HCT116 (cell line): ENCODE measurements at regions not wholly inside any gene's neighbourhood (a gene's known extent, or its start where the extent isn't known, plus 50 kb on each side); places are given as distances from the start of the nearest gene placed in this dataset.

Experiments
- ATAC-seq: fragments of 200-7000 bp; cut with Tn5 transposase; 2 replicates; pipeline ENCODE4 v1.9.1; 2020; ENCODE audit warnings: mild to moderate bottlenecking, moderate library complexity
- BruUV-seq: library from RNA; stranded (reverse); fragments of 400-500 nt; replicated peaks from 2 replicates; lab custom pipeline; 2021; lab: Mats Ljungman, UMichigan
- CTCF ChIA-PET: fragments of 300-600 bp; sonication (Branson Sonifier 250); formaldehyde crosslinking; loops from one replicate; lab custom pipeline; 2021; ENCODE audit warnings: antibody characterized with exemption; lab: Charles Lee
- POLR2A ChIA-PET: fragments of 300-600, 350-600 bp; sonication (Branson Sonifier 250); formaldehyde crosslinking; loops from one replicate; lab custom pipeline; 2021; ENCODE audit warnings: antibody characterized with exemption; lab: Charles Lee
- RAD21 ChIA-PET, 2 experiments: fragments of 300-600 bp; sonication (Branson Sonifier 250); formaldehyde crosslinking; loops; one replicate each; lab custom pipeline; 2023; ENCODE audit warnings: low total read pairs in 2 of 2; ENCODE audit not compliant: uncharacterized antibody in 2 of 2, unreplicated experiment in 2 of 2, low non-redundant PET in 1 of 2; lab: Charles Lee
- DNase-seq: peaks from one replicate; pipeline ENCODE4 v3.0.0-alpha.2; 2010; ENCODE audit warnings: low read depth, low spot score
- H2AFZ ChIP-seq: fragments of 200-600 bp; shearing (Covaris generic), sonication (generic); 2 replicates; pipeline ENCODE4 v1.6.1; 2017; ENCODE audit warnings: low read depth, mixed run types, mixed read lengths, antibody characterized with exemption, low read length; ENCODE audit not compliant: poor library complexity, severe bottlenecking
- H3K27ac ChIP-seq: 2 replicates; pipeline ENCODE4 v1.5.1; 2012; ENCODE audit warnings: low read depth, low read length
- H3K27me3 ChIP-seq: fragments of 200-600 bp; sonication (generic); 2 replicates; pipeline ENCODE4 v1.6.1; 2016; ENCODE audit warnings: mixed run types, low read length, mixed read lengths; ENCODE audit not compliant: insufficient read depth
- H3K36me3 ChIP-seq, 2 experiments: fragments of 200-500 bp in 1 of 2; fragments of 200-600 bp in 1 of 2; sonication (Bioruptor generic) in 1 of 2; sonication (generic) in 1 of 2; 2 replicates each; pipeline versions ENCODE4 v1.5.1 to v1.6.1; 2014 to 2016; ENCODE audit warnings: low read length in 2 of 2, inconsistent platforms in 1 of 2, mixed read lengths in 1 of 2, mixed run types in 1 of 2; ENCODE audit not compliant: insufficient read depth in 2 of 2, control insufficient read depth in 1 of 2
- H3K4me1 ChIP-seq, 2 experiments: fragments of 200-600 bp in 1 of 2; sonication (generic) in 1 of 2; 2 replicates each; pipeline versions ENCODE4 v1.5.1 to v1.6.1; 2012 to 2017; ENCODE audit warnings: low read length in 2 of 2, inconsistent platforms in 1 of 2, mild to moderate bottlenecking in 1 of 2, mixed read lengths in 1 of 2, mixed run types in 1 of 2, moderate library complexity in 1 of 2; ENCODE audit not compliant: insufficient read depth in 2 of 2, control insufficient read depth in 1 of 2
- H3K4me2 ChIP-seq: fragments of 200-600 bp; sonication (generic); 2 replicates; pipeline ENCODE4 v1.6.1; 2017; ENCODE audit warnings: mixed run types, low read length, mixed read lengths
- H3K4me3 ChIP-seq, 2 experiments: fragments of 200-600 bp in 1 of 2; sonication (generic) in 1 of 2; replicated peaks in 1 of 2; 2 replicates each; pipeline ENCODE4 v1.5.1; 2011 to 2016; ENCODE audit warnings: low read length in 2 of 2, control low read depth in 1 of 2, low read depth in 1 of 2, mild to moderate bottlenecking in 1 of 2, mixed read lengths in 1 of 2, mixed run types in 1 of 2
- H3K79me2 ChIP-seq: fragments of 200-600 bp; sonication (generic); 2 replicates; pipeline ENCODE4 v1.6.1; 2017; ENCODE audit warnings: mild to moderate bottlenecking, mixed run types, low read length, moderate library complexity, mixed read lengths; ENCODE audit not compliant: insufficient read depth
- H3K9ac ChIP-seq: fragments of 200-600 bp; sonication (generic); 2 replicates; pipeline ENCODE4 v1.6.1; 2016; ENCODE audit warnings: low read length, mixed read lengths
- H3K9me2 ChIP-seq: fragments of 200-600 bp; sonication (generic), shearing (Covaris generic); 2 replicates; pipeline ENCODE4 v1.6.1; 2017; ENCODE audit warnings: mixed run types, mild to moderate bottlenecking, moderate library complexity; ENCODE audit not compliant: insufficient read depth
- H3K9me3 ChIP-seq, 2 experiments: fragments of 200-500 bp in 1 of 2; fragments of 200-600 bp in 1 of 2; sonication (Bioruptor generic) in 1 of 2; sonication (generic) in 1 of 2; 2 replicates each; pipeline ENCODE4 v1.6.1; 2014 to 2017; ENCODE audit warnings: low read length in 2 of 2, mixed read lengths in 2 of 2, inconsistent platforms in 1 of 2, low read depth in 1 of 2, mild to moderate bottlenecking in 1 of 2, mixed run types in 1 of 2, moderate library complexity in 1 of 2; ENCODE audit not compliant: control insufficient read depth in 1 of 2, insufficient read depth in 1 of 2
- H4K20me1 ChIP-seq: fragments of 200-600 bp; sonication (generic), shearing (Covaris generic); 2 replicates; pipeline ENCODE4 v1.6.1; 2017; ENCODE audit warnings: mixed run types, mild to moderate bottlenecking, moderate library complexity; ENCODE audit not compliant: insufficient read depth
- CBX3 ChIP-seq: IDR thresholded peaks from 2 replicates; pipeline ENCODE4 v1.6.1; 2012; ENCODE audit warnings: low read depth
- CEBPB ChIP-seq: IDR thresholded peaks from 2 replicates; pipeline ENCODE4 v1.6.1; 2012; ENCODE audit warnings: low read depth
- ELF1 ChIP-seq: IDR thresholded peaks from 2 replicates; pipeline ENCODE4 v1.6.1; 2012; ENCODE audit warnings: low read depth, borderline replicate concordance
- EZH2 ChIP-seq: fragments of 200-600 bp; sonication (generic); IDR thresholded peaks from 2 replicates; pipeline ENCODE4 v1.6.1; 2017; ENCODE audit warnings: antibody characterized with exemption, mixed run types
- EZH2phosphoT487 ChIP-seq: fragments of 200-600 bp; IDR thresholded peaks from 2 replicates; pipeline ENCODE4 v1.6.1; 2018; ENCODE audit warnings: antibody characterized with exemption, borderline replicate concordance
- FOSL1 ChIP-seq: IDR thresholded peaks from 2 replicates; pipeline ENCODE4 v1.6.1; 2012; ENCODE audit warnings: low read depth
- JUND ChIP-seq: IDR thresholded peaks from 2 replicates; pipeline ENCODE4 v1.6.1; 2012
- POLR2A ChIP-seq: IDR thresholded peaks from 2 replicates; pipeline ENCODE4 v1.7.0; 2011; ENCODE audit warnings: borderline replicate concordance; ENCODE audit not compliant: insufficient read depth, insufficient read length; ENCODE audit errors: extremely low read depth
- POLR2AphosphoS5 ChIP-seq: IDR thresholded peaks from 2 replicates; pipeline ENCODE4 v1.6.1; 2011; ENCODE audit warnings: mild to moderate bottlenecking, low read depth, low read length, moderate library complexity
- RAD21 ChIP-seq: IDR thresholded peaks from 2 replicates; pipeline ENCODE4 v1.6.1; 2012; ENCODE audit warnings: low read depth, mild to moderate bottlenecking
- SIN3A ChIP-seq: IDR thresholded peaks from 2 replicates; pipeline ENCODE4 v1.6.1; 2012; ENCODE audit warnings: low read depth
- SP1 ChIP-seq: IDR thresholded peaks from 2 replicates; pipeline ENCODE4 v1.6.1; 2012; ENCODE audit warnings: low read depth
- SRF ChIP-seq: IDR thresholded peaks from 2 replicates; pipeline ENCODE4 v1.6.1; 2012; ENCODE audit warnings: low read depth
- YY1 ChIP-seq: IDR thresholded peaks from 2 replicates; pipeline ENCODE4 v1.6.1; 2011; ENCODE audit warnings: low read length, low read depth, moderate library complexity, mild to moderate bottlenecking; ENCODE audit not compliant: insufficient replicate concordance; ENCODE audit errors: extremely low read depth
- ZFX ChIP-seq: fragments of 450-650 bp; IDR thresholded peaks from 2 replicates; pipeline ENCODE4 v1.6.1; 2017
- ZNF274 ChIP-seq: fragments of 200-500 bp; sonication (Bioruptor generic); IDR thresholded peaks from 2 replicates; pipeline ENCODE4 v1.6.1; 2014; ENCODE audit warnings: mild to moderate bottlenecking, low read depth, low read length, inconsistent platforms
- intact Hi-C: fragments of 100-400 bp; cut with micrococcal nuclease; formaldehyde crosslinking; loops from 2 replicates; pipeline ENCODE4 v1.10.0; 2022
- TF ChIP-seq, protein P1 (sequence below): IDR thresholded peaks from 2 replicates; pipeline ENCODE4 v1.6.1; 2011; ENCODE audit warnings: mild to moderate bottlenecking, low read length, moderate library complexity; ENCODE audit not compliant: insufficient replicate concordance; ENCODE audit errors: extremely low read depth
- TF ChIP-seq, protein P2 (sequence below): IDR thresholded peaks from 2 replicates; pipeline ENCODE4 v1.6.1; 2012
- TF ChIP-seq, protein P3 (sequence below), 3 experiments: fragments of 200-600 bp in 1 of 3; sonication (generic) in 1 of 3; IDR thresholded peaks in 2 of 3; conservative IDR thresholded peaks in 1 of 3; 2 replicates each; pipeline ENCODE4 v1.5.1; 2012 to 2017; ENCODE audit warnings: low read depth in 2 of 3, low read length in 2 of 3, antibody characterized with exemption in 1 of 3, borderline replicate concordance in 1 of 3, control low read depth in 1 of 3, mild to moderate bottlenecking in 1 of 3, mixed read lengths in 1 of 3, mixed run types in 1 of 3, moderate library complexity in 1 of 3; ENCODE audit not compliant: insufficient read depth in 1 of 3
- TF ChIP-seq, protein P4 (sequence below): IDR thresholded peaks from 2 replicates; pipeline ENCODE4 v1.6.1; 2012

DNA sequence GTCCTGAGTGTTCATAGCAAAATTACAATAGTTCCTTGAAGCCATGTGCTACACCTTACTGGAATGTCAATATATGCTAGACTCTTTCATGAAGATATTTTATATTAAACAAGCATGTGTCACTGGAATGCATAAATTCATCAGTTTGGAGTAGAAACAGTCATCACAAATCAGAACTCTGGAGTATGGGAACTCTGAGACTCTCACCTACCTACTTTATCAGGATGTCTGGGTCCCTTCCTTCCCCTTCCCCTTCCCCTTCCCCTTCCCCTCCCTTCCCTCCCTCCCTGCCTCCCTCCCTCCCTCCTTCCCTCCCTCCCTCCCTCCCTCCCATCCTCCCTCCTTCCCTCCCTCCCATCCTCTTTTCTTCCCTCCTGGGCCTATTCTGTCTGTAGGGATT, 144.7 kb upstream of the PEX5L start:
- ChIA-PET RAD21 (no interaction called here), CTCF (no interaction called here), POLR2A (no interaction called here)
- H3K9me3 ChIP-seq, result no peaks in the 10 kb centered on the region
- no peaks in the 10 kb centered on the region for H3K4me1 ChIP-seq
- H2AFZ ChIP-seq, result no peak overlapping the region
- H3K4me3 ChIP-seq, result no peak overlapping the region
- no peaks in the 10 kb centered on the region for H3K9me2 ChIP-seq
- no peaks in the 10 kb centered on the region for H4K20me1 ChIP-seq
- intact Hi-C loops, result no loop called here
- H3K9ac ChIP-seq, result no peak overlapping the region
- no peak overlapping the region for H3K4me2 ChIP-seq
- no peaks in the 10 kb centered on the region for H3K36me3 ChIP-seq
- DNase-seq (no peak), ATAC-seq (no peak)
- no peak for TF ChIP-seq ZNF274
- TF ChIP-seq ELF1, result no peak
- TF ChIP-seq YY1, result no peak
- TF ChIP-seq RAD21, result no peak
- TF ChIP-seq EZH2phosphoT487, result no peak
- TF ChIP-seq, protein P1, sequence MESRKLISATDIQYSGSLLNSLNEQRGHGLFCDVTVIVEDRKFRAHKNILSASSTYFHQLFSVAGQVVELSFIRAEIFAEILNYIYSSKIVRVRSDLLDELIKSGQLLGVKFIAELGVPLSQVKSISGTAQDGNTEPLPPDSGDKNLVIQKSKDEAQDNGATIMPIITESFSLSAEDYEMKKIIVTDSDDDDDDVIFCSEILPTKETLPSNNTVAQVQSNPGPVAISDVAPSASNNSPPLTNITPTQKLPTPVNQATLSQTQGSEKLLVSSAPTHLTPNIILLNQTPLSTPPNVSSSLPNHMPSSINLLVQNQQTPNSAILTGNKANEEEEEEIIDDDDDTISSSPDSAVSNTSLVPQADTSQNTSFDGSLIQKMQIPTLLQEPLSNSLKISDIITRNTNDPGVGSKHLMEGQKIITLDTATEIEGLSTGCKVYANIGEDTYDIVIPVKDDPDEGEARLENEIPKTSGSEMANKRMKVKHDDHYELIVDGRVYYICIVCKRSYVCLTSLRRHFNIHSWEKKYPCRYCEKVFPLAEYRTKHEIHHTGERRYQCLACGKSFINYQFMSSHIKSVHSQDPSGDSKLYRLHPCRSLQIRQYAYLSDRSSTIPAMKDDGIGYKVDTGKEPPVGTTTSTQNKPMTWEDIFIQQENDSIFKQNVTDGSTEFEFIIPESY, result no peak
- TF ChIP-seq, protein P2, sequence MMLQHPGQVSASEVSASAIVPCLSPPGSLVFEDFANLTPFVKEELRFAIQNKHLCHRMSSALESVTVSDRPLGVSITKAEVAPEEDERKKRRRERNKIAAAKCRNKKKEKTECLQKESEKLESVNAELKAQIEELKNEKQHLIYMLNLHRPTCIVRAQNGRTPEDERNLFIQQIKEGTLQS, result no peak
- TF ChIP-seq FOSL1, result no peak
- no peak for TF ChIP-seq JUND
- TF ChIP-seq, protein P3, sequence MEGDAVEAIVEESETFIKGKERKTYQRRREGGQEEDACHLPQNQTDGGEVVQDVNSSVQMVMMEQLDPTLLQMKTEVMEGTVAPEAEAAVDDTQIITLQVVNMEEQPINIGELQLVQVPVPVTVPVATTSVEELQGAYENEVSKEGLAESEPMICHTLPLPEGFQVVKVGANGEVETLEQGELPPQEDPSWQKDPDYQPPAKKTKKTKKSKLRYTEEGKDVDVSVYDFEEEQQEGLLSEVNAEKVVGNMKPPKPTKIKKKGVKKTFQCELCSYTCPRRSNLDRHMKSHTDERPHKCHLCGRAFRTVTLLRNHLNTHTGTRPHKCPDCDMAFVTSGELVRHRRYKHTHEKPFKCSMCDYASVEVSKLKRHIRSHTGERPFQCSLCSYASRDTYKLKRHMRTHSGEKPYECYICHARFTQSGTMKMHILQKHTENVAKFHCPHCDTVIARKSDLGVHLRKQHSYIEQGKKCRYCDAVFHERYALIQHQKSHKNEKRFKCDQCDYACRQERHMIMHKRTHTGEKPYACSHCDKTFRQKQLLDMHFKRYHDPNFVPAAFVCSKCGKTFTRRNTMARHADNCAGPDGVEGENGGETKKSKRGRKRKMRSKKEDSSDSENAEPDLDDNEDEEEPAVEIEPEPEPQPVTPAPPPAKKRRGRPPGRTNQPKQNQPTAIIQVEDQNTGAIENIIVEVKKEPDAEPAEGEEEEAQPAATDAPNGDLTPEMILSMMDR (IDR thresholded peaks at IDR 0.05 in 2 of 3, conservative IDR thresholded peaks at IDR 0.05 in 1 of 3; ENCODE audit: borderline replicate concordance in 1 of 3, insufficient read depth in 1 of 3, low read depth in 2 of 3, low read length in 2 of 3), result no peak
- TF ChIP-seq SRF, result no peak
- no peak for TF ChIP-seq CBX3
- no peak for TF ChIP-seq SIN3A
- no peak for TF ChIP-seq SP1
- TF ChIP-seq CEBPB, result no peak
- TF ChIP-seq ZFX, result no peak
- TF ChIP-seq, protein P4, sequence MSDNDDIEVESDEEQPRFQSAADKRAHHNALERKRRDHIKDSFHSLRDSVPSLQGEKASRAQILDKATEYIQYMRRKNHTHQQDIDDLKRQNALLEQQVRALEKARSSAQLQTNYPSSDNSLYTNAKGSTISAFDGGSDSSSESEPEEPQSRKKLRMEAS, result no peak
- TF ChIP-seq POLR2AphosphoS5, result no peak
- TF ChIP-seq POLR2A, result no peak
- no peak for TF ChIP-seq EZH2
- H3K27me3 ChIP-seq, result peaks cover 5% of the 10 kb centered on the region; the same call in 1 of the 2 replicates
- H3K79me2 ChIP-seq, result no peaks in the 10 kb centered on the region
- BruUV-seq, result no TSS peak
- H3K27ac ChIP-seq, result no peak overlapping the region
